Colonic mucosa (tissue), 4 donors: ENCODE measurements at regions not wholly inside any gene's neighbourhood (a gene's known extent, or its start where the extent isn't known, plus 50 kb on each side); places are given as distances from the start of the nearest gene placed in this dataset.

Experiments used
- DNase-seq: peaks from one replicate; pipeline ENCODE4 v3.0.0-alpha.2; 2020
- H3K27ac ChIP-seq: fragments of 200-600 bp; one replicate; pipeline ENCODE4 v1.8.0; 2021
- H3K27me3 ChIP-seq: fragments of 200-600 bp; one replicate; pipeline ENCODE4 v1.8.0; 2021
- H3K36me3 ChIP-seq: fragments of 200-600 bp; one replicate; pipeline ENCODE4 v1.8.0; 2021
- H3K4me1 ChIP-seq: fragments of 200-600 bp; one replicate; pipeline ENCODE4 v1.8.0; 2021; ENCODE audit warnings: mild to moderate bottlenecking
- H3K4me3 ChIP-seq: fragments of 200-600 bp; one replicate; pipeline ENCODE4 v1.8.0; 2021
- H3K9ac ChIP-seq, 2 donors: one replicate each; pipeline ENCODE4 v1.7.0; 2013; ENCODE audit warnings: control low read depth in 2 of 2, low read depth in 2 of 2, low read length in 2 of 2
- H3K9me3 ChIP-seq: fragments of 200-600 bp; one replicate; pipeline ENCODE4 v1.8.0; 2021
- intact Hi-C: fragments of 100-400 bp; cut with DNase I; formaldehyde crosslinking; loops from one replicate; pipeline ENCODE4 v1.14.1; 2022
- TF ChIP-seq, protein P1 (sequence below): fragments of 200-600 bp; IDR thresholded peaks from one replicate; pipeline ENCODE4 v1.8.0; 2022; ENCODE audit warnings: antibody characterized with exemption, mild to moderate bottlenecking
- donor health status: healthy.
- donor health status: DM: no; HTN: no; CAD: no.
- donor health status: DM: no; HTN: no; CAD: no.

DNA sequence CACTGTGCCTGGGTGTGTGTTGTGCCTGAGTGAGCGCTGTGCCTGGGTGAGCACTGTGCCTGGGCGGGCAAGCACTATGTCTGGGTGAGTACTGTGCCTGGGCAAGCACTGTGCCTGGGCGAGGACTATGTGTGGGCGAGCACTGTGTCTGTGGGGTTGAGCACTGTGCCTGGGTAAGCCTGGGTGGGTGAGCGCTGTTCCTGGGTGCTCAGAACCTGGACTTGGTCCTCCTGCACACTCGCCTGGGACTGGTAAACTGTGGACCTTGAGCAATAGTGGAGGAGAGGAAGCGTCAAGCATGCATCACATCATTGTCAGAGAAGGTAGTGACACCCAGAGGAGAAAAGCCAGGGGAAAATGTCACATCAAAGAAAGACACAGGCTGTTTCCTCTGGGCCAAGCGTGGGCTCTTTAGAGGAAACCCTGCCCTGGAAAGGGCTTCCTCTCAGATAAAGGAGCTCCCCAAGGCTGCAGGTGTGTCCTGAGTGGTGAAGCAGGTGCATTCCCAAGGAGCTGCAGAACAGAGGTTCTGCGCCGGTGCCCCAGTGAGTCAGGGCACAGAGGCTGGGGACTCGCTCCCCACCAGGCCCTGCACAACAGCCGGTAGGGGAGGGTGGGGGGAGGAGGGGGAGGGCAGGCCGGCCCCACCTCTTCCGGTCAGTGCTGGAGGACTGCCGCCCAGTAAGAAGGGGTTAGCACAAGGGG lies 141.2 kb downstream of the TEX29 start:
- Histone ChIP-seq H3K4me3 (no peak overlapping the region), H3K27me3 (no peaks in the 10 kb centered on the region), H3K27ac (no peak overlapping the region), H3K36me3 (no peaks in the 10 kb centered on the region), H3K9me3 (no peaks in the 10 kb centered on the region), H3K4me1 (no peaks in the 10 kb centered on the region), H3K9ac (no peak overlapping the region)
- no peak for DNase-seq
- TF ChIP-seq, protein P1, sequence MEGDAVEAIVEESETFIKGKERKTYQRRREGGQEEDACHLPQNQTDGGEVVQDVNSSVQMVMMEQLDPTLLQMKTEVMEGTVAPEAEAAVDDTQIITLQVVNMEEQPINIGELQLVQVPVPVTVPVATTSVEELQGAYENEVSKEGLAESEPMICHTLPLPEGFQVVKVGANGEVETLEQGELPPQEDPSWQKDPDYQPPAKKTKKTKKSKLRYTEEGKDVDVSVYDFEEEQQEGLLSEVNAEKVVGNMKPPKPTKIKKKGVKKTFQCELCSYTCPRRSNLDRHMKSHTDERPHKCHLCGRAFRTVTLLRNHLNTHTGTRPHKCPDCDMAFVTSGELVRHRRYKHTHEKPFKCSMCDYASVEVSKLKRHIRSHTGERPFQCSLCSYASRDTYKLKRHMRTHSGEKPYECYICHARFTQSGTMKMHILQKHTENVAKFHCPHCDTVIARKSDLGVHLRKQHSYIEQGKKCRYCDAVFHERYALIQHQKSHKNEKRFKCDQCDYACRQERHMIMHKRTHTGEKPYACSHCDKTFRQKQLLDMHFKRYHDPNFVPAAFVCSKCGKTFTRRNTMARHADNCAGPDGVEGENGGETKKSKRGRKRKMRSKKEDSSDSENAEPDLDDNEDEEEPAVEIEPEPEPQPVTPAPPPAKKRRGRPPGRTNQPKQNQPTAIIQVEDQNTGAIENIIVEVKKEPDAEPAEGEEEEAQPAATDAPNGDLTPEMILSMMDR = no peak
- intact Hi-C loops = no loop called here

DNA sequence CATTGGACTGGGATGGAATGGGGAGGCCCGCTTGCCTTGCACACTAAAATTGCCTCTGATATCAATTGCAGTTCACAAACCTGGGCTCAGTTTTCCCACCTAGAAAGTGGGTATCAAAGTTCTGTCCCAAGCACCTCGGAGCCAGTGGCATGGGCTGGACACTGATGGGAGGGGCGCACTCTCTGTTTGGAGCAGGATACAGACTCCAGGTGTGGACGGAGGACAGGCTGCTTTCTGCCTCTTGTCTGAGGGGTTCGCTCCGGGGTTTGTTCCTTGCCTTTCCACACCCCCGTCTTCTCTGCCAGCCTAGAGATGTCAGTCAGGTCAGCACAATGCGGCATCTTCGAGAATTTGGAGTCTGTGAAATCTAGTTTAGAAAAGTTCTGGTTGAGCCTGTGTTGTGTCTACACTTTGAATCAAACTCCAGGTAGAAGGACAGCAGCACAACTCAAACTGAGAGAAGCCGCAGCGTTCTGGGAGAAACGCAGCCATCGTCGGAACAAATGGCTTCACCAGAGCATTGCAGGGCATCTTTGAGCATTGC lies 141.9 kb downstream of the TEX29 start:
- TF ChIP-seq, protein P1 = no peak
- intact Hi-C loops = no loop called here
- Histone ChIP-seq H3K27me3 (no peaks in the 10 kb centered on the region), H3K9ac (no peak overlapping the region), H3K9me3 (no peaks in the 10 kb centered on the region), H3K36me3 (no peaks in the 10 kb centered on the region), H3K4me3 (no peak overlapping the region), H3K27ac (no peak overlapping the region), H3K4me1 (no peaks in the 10 kb centered on the region)
- no peak for DNase-seq

DNA sequence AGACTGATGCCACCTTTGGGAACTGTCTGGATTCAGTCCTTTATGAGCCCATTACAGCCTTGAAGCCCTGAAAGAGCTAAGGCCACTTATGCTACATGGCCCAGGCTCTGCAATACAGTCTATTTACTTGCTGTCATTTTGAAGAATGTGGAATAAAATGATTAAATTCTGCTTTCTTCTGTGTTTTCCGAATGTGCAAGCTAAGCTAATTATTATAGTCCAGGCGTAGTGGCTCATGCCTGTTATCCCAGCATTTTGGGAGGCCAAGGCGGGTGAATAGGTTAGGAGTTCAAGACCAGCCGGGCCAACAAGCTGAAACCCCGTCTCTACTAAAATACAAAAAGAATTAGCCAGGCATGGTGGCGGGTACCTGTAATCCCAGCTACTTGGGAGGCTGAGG lies 142.5 kb downstream of the TEX29 start:
- H3K27ac ChIP-seq = no peak overlapping the region
- H3K4me1 ChIP-seq = no peaks in the 10 kb centered on the region
- H3K27me3 ChIP-seq = no peaks in the 10 kb centered on the region
- DNase-seq = no peak
- H3K9me3 ChIP-seq = no peaks in the 10 kb centered on the region
- H3K9ac ChIP-seq = no peak overlapping the region
- TF ChIP-seq, protein P1 = no peak
- H3K4me3 ChIP-seq = no peak overlapping the region
- no peaks in the 10 kb centered on the region for H3K36me3 ChIP-seq
- intact Hi-C loops = no loop called here

DNA sequence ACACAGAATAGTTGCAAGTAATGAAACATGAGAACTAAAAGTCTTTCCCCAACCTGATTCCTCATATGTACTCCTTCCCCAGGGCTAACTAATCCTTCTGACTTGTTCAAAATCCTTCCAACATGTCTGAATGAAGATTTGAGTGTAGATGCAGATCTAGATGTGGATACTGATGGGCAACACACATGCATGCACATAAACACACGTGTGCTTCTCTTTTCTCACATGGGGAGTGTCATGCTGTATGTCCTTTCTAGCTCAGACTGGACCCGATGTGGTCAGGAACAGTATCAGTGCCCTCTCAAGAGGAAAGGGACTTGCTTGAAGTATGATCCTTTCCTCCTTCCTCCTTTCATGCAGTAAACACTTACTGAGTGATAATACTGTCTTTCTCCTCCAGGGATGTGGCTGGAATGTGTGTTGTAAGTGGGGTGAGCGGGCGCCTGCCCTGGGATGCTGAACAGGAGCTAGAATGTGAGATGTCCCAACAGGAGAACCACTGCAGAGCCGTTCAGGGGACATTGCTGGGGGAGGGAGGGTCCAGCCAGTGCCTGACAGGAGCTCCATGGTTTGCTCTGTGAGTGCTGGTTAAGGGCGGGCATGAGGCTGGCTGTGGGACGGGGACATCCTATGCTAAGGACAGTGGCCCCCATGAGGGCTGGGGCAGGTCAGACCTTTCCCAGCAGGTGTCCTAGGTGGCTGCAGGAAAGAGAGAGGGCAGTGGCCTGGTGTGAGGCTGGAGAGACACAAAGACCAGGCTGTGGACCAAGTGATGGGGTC lies 146.9 kb downstream of the TEX29 start:
- DNase-seq = no peak
- intact Hi-C loops = no loop called here
- TF ChIP-seq, protein P1 = no peak

DNA sequence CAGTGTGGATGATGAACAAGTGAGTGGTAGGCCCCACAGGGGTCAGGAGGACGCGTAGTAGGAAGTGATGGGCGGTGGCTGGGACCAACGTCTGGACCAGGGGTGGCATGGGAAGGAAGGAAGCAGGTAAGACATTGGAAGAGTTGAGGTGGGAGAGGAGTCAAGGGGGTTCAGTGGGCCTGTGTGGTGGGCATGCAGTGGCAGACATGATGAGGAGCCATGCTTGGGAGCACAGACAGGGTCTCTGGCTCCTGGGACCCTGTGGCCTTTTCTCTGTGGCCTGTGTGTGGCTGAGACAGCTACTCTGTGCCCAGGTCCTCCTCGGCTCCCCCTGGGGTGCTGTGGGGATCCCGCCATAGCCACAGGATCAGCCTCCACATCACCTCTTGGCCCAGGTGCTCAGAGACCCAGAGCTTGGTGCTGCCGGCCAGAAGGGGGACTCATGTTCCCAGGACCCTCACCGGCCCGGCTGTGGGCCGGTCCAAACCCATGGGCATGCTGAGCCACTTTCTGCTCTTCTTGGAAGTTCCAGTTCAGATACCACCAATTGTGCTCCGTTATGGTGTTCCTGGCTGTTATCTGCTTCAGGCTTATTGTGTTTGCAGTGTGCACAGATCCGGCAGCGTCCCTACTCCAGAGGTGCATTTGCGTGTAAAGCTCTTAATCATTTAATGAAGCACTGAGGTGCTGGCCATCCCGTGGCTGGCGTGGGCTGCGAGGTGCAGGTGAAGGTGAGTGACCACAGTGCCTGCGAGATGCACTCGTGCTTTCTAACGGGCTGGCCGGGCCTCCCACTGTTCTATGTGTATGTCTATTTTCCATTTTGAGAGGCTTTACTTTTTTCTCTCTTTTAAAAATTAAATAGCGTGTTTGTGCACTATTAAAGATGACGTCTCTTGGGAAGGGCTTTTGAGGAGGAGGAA lies 147.9 kb downstream of the TEX29 start:
- Histone ChIP-seq H3K9ac (no peak overlapping the region), H3K9me3 (no peaks in the 10 kb centered on the region), H3K27ac (no peak overlapping the region), H3K27me3 (no peaks in the 10 kb centered on the region), H3K4me1 (no peaks in the 10 kb centered on the region), H3K4me3 (no peak overlapping the region), H3K36me3 (no peaks in the 10 kb centered on the region)
- intact Hi-C loops = no loop called here
- TF ChIP-seq, protein P1 = no peak
- DNase-seq = no peak

More for the DNA sequence above, 146.9 kb downstream of the TEX29 start:
- H3K4me3 ChIP-seq = no peak overlapping the region
- no peaks in the 10 kb centered on the region for H3K27me3 ChIP-seq
- H3K9ac ChIP-seq = no peak overlapping the region
- no peak overlapping the region for H3K27ac ChIP-seq
- H3K4me1 ChIP-seq = no peaks in the 10 kb centered on the region
- no peaks in the 10 kb centered on the region for H3K9me3 ChIP-seq
- H3K36me3 ChIP-seq = no peaks in the 10 kb centered on the region
